ENCODE measurements at regions not wholly inside any gene's neighbourhood (a gene's known extent, or its start where the extent isn't known, plus 50 kb on each side); places are given as distances from the start of the nearest gene placed in this dataset.
"Not testable (repeated sequence)": the region's sequence is repeated elsewhere in the genome, so short reads cannot be mapped to it uniquely, and the experiment has no call there.

- DNase-seq, result no peak
These were observed 65.7 kb downstream of the SLITRK5 start for GRCh38 chr13:87736849-87737385.

- no peak for DNase-seq
These were observed 82.9 kb downstream of the SLITRK5 start for GRCh38 chr13:87754097-87754496.

DNA sequence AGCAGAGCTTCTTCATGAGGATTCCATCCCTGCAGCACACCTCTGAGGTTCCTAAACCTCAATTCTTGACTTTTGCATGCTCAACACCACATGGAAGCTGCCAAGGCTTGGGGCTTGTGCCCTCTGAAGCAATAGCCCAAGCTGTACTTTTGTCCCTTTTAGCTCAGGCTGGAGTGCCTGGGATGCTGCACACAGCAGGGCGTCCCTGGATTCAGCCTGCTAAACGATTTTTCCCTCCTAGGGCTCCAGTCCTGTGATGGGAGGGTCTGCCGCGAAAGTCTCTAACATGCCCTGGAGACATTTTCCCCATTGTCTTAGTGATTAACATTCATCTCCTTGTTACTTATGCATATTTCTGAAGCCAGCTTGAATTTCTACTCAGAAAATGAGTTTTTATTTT lies 98.3 kb downstream of the SLITRK5 start:
- DNase-seq, result no peak

GRCh38 chr13:87777387-87777786 lies 106.2 kb downstream of the SLITRK5 start:
- no peak for DNase-seq

GRCh38 chr13:87778128-87778527 lies 107.0 kb downstream of the SLITRK5 start:
- no peak for DNase-seq

- no peak for DNase-seq
These were observed 108.3 kb downstream of the SLITRK5 start for GRCh38 chr13:87779426-87779825.

DNA sequence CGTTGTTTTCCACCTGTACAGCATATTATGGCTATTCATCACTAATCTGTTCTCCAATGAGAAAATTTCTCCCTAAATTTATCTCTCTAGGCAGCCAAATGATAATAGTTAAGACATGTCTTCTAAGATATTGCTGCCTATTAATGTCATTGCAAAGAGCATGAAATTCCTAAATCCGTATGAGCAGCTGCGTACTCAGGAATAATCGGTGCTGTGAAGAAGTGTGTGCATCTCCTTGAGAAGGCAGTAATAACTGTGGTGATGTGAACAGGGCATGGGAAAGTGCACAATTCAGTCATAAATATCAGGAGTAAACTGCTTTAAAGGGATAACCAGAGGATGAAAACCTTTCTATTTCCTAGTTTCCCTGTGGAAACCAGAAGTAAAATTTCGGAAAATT lies 112.2 kb downstream of the SLITRK5 start:
- DNase-seq, result no peak

- no peak for DNase-seq
These were observed 117.2 kb downstream of the SLITRK5 start for GRCh38 chr13:87788363-87788762.

DNA sequence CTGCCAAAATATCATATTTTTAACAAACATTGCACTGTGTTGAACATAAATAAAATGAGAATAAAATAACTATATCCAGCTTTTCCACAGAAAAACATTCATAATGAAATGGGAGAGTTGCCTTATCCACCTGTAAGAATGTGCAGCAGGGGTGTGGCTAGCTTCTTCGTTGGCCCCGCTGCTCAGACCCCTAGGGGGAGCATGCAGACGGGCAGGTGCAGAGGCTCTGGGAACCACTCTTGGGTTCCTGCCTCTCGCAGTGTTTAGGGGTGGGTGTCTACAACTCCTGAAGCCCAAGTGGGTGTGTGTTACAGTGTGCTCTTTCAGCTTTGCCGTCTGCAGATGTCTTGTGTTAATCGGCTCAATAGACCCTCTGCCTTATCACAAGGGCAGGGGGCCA lies 121.7 kb downstream of the SLITRK5 start:
- no peak for DNase-seq

GRCh38 chr13:87798536-87798935 lies 127.4 kb downstream of the SLITRK5 start:
- no peak for DNase-seq

GRCh38 chr13:87810391-87810801 lies 139.2 kb downstream of the SLITRK5 start:
- DNase-seq, result no peak

GRCh38 chr13:87810920-87811344 lies 139.8 kb downstream of the SLITRK5 start:
- DNase-seq, result no peak

DNA sequence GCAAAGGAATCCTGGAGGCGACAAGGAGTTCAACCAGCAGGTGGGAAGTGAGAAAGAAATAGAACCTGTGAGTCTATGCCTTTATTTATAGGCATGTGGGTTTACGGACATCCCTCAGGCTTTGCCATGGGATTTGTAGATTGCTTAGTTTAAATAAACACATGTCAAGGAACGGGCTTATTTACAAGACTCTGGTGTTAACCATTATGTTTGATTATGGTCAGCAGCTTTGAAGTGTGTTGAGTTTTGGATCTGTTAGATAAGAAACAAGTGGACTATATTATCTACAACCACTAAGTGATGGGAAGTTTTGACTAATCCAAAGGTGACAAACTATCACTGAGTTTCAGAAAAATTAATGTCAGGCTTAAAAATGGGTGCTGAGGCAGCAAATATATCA lies 143.2 kb downstream of the SLITRK5 start:
- DNase-seq, result no peak

GRCh38 chr13:87820241-87820640 lies 149.1 kb downstream of the SLITRK5 start:
- no peak for DNase-seq

DNA sequence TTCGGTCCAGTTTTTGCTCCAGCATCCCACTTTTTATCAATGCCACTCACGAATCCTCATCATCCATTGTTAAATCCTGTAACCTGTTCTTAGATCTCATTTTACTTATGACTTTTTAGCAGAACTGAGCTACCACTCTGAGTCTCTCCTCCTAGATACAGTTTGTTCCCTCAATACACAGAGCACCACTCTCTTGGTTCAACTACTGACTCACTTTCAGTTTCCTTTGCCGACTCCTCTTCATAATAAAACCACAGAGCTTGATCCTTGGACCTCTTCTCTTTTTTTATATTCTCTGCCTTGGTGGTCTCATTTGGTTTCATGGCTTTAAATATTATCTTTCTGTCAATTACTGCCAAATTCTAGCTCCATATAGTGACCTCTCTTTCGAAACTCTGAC lies 150.3 kb downstream of the SLITRK5 start:
- DNase-seq, result no peak

DNA sequence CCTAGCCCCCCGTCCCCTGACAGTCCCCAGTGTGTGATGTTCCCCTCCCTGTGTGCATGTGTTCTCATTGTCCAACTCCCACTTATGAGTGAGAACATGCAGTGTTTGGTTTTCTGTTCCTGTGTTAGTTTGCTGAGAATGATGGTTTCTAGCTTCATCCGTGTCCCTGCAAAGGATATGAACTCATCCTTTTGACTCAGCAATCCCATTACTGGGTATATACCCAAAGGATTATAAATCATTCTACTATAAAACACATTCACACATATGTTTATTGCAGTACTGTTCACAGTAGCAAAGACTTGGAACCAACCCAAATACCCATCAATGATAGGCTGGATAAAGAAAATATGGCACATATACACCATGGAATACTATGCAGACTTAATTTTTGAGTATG lies 155.1 kb downstream of the SLITRK5 start:
- DNase-seq, result not testable (repeated sequence)

- DNase-seq, result no peak
These were observed 156.3 kb downstream of the SLITRK5 start for GRCh38 chr13:87827479-87827878.

DNA sequence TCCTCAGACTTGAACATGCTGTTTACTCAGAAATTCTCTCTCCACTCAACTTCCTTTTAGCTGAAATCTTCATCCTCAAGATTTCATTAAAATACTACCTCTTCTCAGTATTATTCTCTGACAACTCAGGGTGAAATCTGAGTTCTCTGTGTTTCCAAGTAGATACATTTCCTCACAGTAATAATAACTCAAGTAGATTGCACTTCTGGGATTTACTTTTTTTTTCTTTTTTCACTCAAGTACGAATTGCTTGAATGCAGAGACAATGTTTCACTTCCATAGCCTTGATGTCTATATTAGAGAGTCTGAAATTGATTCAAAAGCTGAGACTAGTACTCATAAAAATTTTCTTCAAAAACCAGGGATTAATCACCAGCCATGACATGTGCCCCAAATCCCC lies 166.4 kb downstream of the SLITRK5 start:
- no peak for DNase-seq

- no peak for DNase-seq
These were observed 166.8 kb downstream of the SLITRK5 start for GRCh38 chr13:87837946-87838345.

- no peak for DNase-seq
These were observed 180.2 kb downstream of the SLITRK5 start for GRCh38 chr13:87851410-87851809.

- DNase-seq, result no peak
These were observed 184.4 kb downstream of the SLITRK5 start for GRCh38 chr13:87855553-87855952.

- no peak for DNase-seq
These were observed 188.1 kb downstream of the SLITRK5 start for GRCh38 chr13:87859261-87859660.

- no peak for DNase-seq
These were observed 196.3 kb downstream of the SLITRK5 start for GRCh38 chr13:87867426-87867825.

DNA sequence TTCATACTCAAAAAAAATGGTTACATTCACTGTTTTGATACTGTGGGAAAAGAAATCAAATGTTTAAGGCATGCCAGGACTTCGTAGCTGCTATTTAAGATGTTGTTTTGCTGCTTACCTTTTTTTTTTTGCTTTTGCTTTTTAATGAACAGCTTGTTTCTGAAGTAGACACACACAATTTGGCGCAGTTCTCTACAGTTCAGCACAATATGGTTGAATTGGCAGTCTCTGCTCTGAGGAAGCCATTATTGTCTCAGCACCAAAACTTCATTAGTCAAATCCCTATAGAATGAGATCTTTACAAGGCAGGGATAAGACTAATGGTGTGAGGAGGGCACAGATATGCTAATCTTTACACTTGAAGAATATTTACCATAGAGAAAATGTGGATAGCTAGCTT lies 197.6 kb downstream of the SLITRK5 start:
- no peak for DNase-seq

DNA sequence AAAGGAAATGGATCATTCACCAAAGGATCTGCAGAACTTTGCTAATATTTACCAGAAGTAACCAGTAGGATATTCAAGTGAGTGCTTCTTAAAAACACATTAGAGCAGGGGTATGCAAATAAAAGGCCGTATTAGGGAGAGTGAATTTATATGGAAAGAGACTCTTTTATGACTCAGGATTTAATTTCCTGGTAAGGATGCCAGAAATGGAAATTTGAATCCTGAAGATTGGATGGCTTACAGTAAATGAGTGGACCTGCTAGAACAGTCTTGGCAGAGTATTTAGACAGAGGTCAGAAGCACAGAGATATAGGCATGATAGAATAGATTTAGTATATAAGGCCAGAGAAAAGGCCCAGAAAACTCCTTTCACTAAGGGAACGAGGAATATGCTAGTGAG lies 201.6 kb downstream of the SLITRK5 start:
- DNase-seq, result no peak

DNA sequence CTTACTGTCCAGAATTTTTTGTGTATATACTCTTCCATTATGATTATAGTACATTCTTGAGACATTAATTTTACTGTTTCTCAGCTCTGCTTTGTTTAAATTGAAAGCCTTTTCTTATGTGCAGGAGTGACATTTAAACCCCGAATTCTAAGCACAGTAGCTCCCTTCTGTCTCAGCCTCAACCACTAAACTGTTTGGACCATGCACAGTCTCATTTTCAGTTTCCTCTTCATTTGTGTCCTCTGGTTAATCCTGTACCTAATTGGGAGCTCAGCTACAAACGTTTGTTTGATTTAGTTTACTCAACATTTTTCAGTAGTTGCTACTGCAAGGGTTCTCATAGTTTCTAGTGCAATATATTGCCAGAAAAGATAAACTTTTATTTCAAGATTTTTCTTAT lies 206.3 kb downstream of the SLITRK5 start:
- no peak for DNase-seq
